ENCODE measurements at regions not wholly inside any gene's neighbourhood (a gene's known extent, or its start where the extent isn't known, plus 50 kb on each side); places are given as distances from the start of the nearest gene placed in this dataset.
A peak's percentile ranks its signal among the peaks of the same experiment; 100 is the strongest.
"Not testable (repeated sequence)": the region's sequence is repeated elsewhere in the genome, so short reads cannot be mapped to it uniquely, and the experiment has no call there.

- no peak for TF ChIP-seq CTCF (IDR thresholded peaks at IDR 0.05; ENCODE audit: insufficient read depth, low read length)
- DNase-seq (ENCODE audit: low read depth) = no peak
- no peak overlapping the region for H3K4me3 ChIP-seq (ENCODE audit: low read depth, low read length)
These were observed 795.0 kb downstream of the CENPC start for GRCh38 chr4:66750273-66750672.

DNA sequence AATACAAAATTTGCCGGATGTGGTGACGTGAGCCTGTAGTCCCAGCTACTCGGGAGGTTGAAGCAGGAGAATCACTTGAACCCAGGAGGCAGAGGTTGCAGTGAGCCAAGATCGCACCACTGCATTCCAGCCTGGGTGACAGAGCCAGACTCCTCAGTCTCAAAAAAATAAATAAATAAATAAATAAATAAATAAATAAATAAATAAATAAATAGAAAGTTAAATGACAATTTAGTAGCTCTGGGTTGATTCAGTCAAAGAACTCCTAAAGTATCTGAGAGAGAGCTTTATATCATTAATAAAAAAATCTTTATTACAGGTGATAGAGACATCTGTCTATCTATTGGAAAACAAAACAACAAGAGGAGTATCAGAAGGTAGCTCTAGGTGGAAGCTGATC, 798.4 kb downstream of the CENPC start:
- not testable (repeated sequence) for DNase-seq (ENCODE audit: low read depth); H3K4me3 ChIP-seq (ENCODE audit: low read depth, low read length)

DNA sequence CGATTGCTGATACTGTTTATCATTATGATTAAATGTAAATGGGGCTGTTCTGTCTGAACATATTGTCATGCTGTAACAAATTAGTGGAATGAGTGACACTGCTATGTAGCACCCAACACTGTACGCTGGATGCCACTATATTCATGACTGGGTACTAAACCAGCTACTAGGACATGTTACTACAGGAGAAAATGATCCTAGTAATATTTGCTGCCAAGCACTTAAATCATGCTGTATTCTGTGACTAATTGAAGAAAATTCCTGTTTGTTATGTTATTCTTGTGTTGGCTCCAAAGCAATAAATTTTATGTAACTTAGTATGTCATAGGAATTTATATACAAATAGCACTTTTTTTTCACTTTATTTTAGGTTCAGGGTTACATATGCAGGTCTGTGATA, 804.2 kb downstream of the CENPC start:
- no peak for TF ChIP-seq CTCF (IDR thresholded peaks at IDR 0.05; ENCODE audit: insufficient read depth, low read length)
- H3K4me3 ChIP-seq (ENCODE audit: low read depth, low read length) = no peak overlapping the region
- peak; percentile 38 for DNase-seq (ENCODE audit: low read depth)

- no peak for TF ChIP-seq CTCF (IDR thresholded peaks at IDR 0.05; ENCODE audit: insufficient read depth, low read length)
- DNase-seq (ENCODE audit: low read depth) = no peak
- H3K4me3 ChIP-seq (ENCODE audit: low read depth, low read length) = no peak overlapping the region
These were observed 808.7 kb downstream of the CENPC start for GRCh38 chr4:66736606-66737005.

GRCh38 chr4:66728280-66728679, 817.0 kb downstream of the CENPC start:
- no peak overlapping the region for H3K4me3 ChIP-seq (ENCODE audit: low read depth, low read length)
- DNase-seq (ENCODE audit: low read depth) = no peak
- no peak for TF ChIP-seq CTCF (IDR thresholded peaks at IDR 0.05; ENCODE audit: insufficient read depth, low read length)

GRCh38 chr4:66712301-66712921, 832.9 kb downstream of the CENPC start:
- DNase-seq (ENCODE audit: low read depth); H3K4me3 ChIP-seq (ENCODE audit: low read depth, low read length): not testable (repeated sequence)

GRCh38 chr4:66704243-66704642, 841.1 kb downstream of the CENPC start:
- H3K4me3 ChIP-seq (ENCODE audit: low read depth, low read length) = no peak overlapping the region
- DNase-seq (ENCODE audit: low read depth) = no peak
- TF ChIP-seq CTCF (IDR thresholded peaks at IDR 0.05; ENCODE audit: insufficient read depth, low read length) = no peak

DNA sequence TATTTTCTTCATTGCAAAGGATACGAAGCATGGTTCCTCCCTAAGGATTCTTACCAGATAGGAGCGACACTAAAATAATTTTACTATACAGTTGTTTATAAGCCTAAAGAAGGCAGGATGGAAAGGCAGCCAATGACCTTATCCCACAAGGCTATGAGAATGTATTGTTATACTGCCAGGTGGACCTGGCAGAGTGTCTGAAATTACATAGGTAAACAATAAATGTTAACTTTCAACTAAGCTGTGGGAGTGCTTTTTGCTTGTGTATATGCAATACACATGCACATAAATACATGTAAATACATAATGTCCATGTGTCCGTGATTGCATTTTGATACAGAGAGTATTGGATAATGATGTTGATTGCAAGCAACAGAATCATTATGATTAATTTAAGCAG, 850.6 kb downstream of the CENPC start:
- no peak overlapping the region for H3K4me3 ChIP-seq (ENCODE audit: low read depth, low read length)
- no peak for DNase-seq (ENCODE audit: low read depth)
- TF ChIP-seq CTCF (IDR thresholded peaks at IDR 0.05; ENCODE audit: insufficient read depth, low read length) = no peak

All from fibroblast of the aortic adventitia (primary cell).